ENCODE measurements at regions not wholly inside any gene's neighbourhood (a gene's known extent, or its start where the extent isn't known, plus 50 kb on each side); places are given as distances from the start of the nearest gene placed in this dataset.

DNA sequence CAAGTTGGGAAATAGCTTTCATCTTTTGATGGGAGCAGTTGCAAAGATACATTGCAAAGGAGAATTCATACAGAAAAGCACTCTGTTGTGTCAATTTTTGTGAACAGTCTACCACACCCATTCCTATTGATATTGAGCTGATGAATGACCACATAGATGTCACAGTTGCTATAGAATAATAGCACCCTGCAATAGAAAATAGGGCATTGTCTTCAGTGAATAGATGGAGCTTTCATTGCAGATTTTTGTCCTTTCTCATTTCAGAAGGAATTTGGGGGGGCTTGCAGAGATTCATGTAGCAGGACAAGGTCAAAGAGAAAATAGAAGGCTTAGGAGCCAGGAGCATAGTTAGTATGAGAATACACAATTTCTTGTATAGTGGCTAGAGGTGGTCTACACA is 237.9 kb downstream of the TMEM38B start:
- intact Hi-C loops (cut with micrococcal nuclease; ENCODE audit: unreplicated experiment) = no loop called here

DNA sequence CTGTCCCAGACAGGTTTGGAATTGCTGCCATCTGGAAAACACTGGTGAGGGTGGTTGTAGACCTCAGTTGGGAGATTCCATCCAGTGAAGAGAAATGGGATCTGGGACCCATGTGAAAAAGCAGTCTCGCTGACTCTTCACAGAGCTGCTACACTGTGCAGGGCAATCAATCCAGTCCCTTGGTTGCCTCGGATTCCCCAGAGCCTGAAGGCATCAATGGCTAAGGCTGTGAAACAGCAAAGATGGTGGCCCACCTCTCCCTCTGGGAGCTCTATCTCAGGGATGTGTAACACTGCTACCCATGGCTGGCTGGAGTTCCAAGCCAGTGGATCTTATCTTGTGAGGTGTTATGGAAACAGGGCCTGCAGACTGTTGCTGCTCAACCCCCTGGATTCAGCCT is 256.1 kb downstream of the TMEM38B start:
- no TSS peak for BruUV-seq (replicated peaks)
- TF ChIP-seq EZH2phosphoT487 (IDR thresholded peaks at IDR 0.05; ENCODE audit: borderline replicate concordance, low read depth, low read length) = no peak
- TF ChIP-seq, protein P1, sequence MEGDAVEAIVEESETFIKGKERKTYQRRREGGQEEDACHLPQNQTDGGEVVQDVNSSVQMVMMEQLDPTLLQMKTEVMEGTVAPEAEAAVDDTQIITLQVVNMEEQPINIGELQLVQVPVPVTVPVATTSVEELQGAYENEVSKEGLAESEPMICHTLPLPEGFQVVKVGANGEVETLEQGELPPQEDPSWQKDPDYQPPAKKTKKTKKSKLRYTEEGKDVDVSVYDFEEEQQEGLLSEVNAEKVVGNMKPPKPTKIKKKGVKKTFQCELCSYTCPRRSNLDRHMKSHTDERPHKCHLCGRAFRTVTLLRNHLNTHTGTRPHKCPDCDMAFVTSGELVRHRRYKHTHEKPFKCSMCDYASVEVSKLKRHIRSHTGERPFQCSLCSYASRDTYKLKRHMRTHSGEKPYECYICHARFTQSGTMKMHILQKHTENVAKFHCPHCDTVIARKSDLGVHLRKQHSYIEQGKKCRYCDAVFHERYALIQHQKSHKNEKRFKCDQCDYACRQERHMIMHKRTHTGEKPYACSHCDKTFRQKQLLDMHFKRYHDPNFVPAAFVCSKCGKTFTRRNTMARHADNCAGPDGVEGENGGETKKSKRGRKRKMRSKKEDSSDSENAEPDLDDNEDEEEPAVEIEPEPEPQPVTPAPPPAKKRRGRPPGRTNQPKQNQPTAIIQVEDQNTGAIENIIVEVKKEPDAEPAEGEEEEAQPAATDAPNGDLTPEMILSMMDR (conservative IDR thresholded peaks at IDR 0.05; ENCODE audit: low read length) = no peak
- intact Hi-C loops (cut with micrococcal nuclease; ENCODE audit: unreplicated experiment) = no loop called here
- no peak for DNase-seq (ENCODE audit: low spot score)
- Histone ChIP-seq H4K20me1 (ENCODE audit: insufficient read depth, low read length) (no peaks in the 10 kb centered on the region), H2AFZ (ENCODE audit: low read length) (no peak overlapping the region), H3K9me3 (ENCODE audit: low read length) (no peaks in the 10 kb centered on the region), H3K4me1 (ENCODE audit: insufficient read depth, low read length, poor library complexity, severe bottlenecking) (no peaks in the 10 kb centered on the region), H3K9me2 (ENCODE audit: insufficient read depth, low read length) (no peaks in the 10 kb centered on the region), H3K4me3 (ENCODE audit: low read depth, low read length, poor library complexity, severe bottlenecking) (no peak overlapping the region), H3K4me2 (ENCODE audit: low read length) (no peak overlapping the region), H3K27ac (ENCODE audit: low read depth, low read length, poor library complexity, severe bottlenecking) (no peak overlapping the region), H3K79me2 (ENCODE audit: insufficient read depth, low read depth, low read length) (no peaks in the 10 kb centered on the region), H3K36me3 (ENCODE audit: insufficient read depth, low read length) (no peaks in the 10 kb centered on the region)
- ChIA-PET POLR2A (no interaction called here), CTCF (ENCODE audit: unreplicated experiment) (no interaction called here)

More for the DNA sequence above, 237.9 kb downstream of the TMEM38B start:
- TF ChIP-seq, protein P1 (conservative IDR thresholded peaks at IDR 0.05; ENCODE audit: low read length) = no peak
- no peak for TF ChIP-seq EZH2phosphoT487 (IDR thresholded peaks at IDR 0.05; ENCODE audit: borderline replicate concordance, low read depth, low read length)
- no peaks in the 10 kb centered on the region for H3K9me3 ChIP-seq (ENCODE audit: low read length)
- H3K27ac ChIP-seq (ENCODE audit: low read depth, low read length, poor library complexity, severe bottlenecking) = no peak overlapping the region
- H3K4me2 ChIP-seq (ENCODE audit: low read length) = no peak overlapping the region
- ChIA-PET CTCF (ENCODE audit: unreplicated experiment) (no interaction called here), POLR2A (interaction anchor here (0.5 to 0.7 kb wide), 2 partner anchors 26 to 200 kb away, joined by 3 to 5 read pairs; no protein-coding TSS in a partner anchor)
- DNase-seq (ENCODE audit: low spot score) = no peak
- H3K9me2 ChIP-seq (ENCODE audit: insufficient read depth, low read length) = no peaks in the 10 kb centered on the region
- no peaks in the 10 kb centered on the region for H3K36me3 ChIP-seq (ENCODE audit: insufficient read depth, low read length)
- H2AFZ ChIP-seq (ENCODE audit: low read length) = no peak overlapping the region
- no peaks in the 10 kb centered on the region for H4K20me1 ChIP-seq (ENCODE audit: insufficient read depth, low read length)
- no peaks in the 10 kb centered on the region for H3K4me1 ChIP-seq (ENCODE audit: insufficient read depth, low read length, poor library complexity, severe bottlenecking)
- BruUV-seq (replicated peaks) = no TSS peak
- no peak overlapping the region for H3K4me3 ChIP-seq (ENCODE audit: low read depth, low read length, poor library complexity, severe bottlenecking)
- H3K79me2 ChIP-seq (ENCODE audit: insufficient read depth, low read depth, low read length) = no peaks in the 10 kb centered on the region

DNA sequence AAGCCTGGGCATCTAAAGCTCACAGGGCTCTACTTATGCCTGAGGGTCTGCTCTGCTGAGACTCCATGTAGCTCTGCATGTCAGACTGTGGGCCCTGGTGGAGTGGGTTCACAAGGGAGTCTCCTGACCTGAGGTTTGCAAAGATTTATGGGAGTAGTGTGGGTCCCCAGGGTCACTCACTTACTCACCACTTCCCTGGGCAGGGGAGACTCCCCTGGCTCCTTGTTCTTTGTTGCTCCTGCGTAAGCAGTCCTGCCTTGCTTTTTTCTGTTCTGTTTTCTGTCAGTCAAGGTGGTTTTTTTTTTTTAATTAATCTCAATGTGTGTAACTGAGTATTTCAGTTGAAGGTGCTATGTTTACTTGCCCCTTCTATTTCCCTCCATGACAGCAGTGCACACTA is 256.6 kb downstream of the TMEM38B start:
- Histone ChIP-seq H3K4me1 (ENCODE audit: insufficient read depth, low read length, poor library complexity, severe bottlenecking) (no peaks in the 10 kb centered on the region), H3K9me3 (ENCODE audit: low read length) (no peaks in the 10 kb centered on the region), H3K4me3 (ENCODE audit: low read depth, low read length, poor library complexity, severe bottlenecking) (no peak overlapping the region), H3K79me2 (ENCODE audit: insufficient read depth, low read depth, low read length) (no peaks in the 10 kb centered on the region), H3K27ac (ENCODE audit: low read depth, low read length, poor library complexity, severe bottlenecking) (no peak overlapping the region), H3K4me2 (ENCODE audit: low read length) (no peak overlapping the region), H4K20me1 (ENCODE audit: insufficient read depth, low read length) (no peaks in the 10 kb centered on the region), H3K9me2 (ENCODE audit: insufficient read depth, low read length) (no peaks in the 10 kb centered on the region), H3K36me3 (ENCODE audit: insufficient read depth, low read length) (no peaks in the 10 kb centered on the region), H2AFZ (ENCODE audit: low read length) (no peak overlapping the region)
- ChIA-PET CTCF (ENCODE audit: unreplicated experiment) (no interaction called here), POLR2A (no interaction called here)
- no peak for DNase-seq (ENCODE audit: low spot score)
- TF ChIP-seq EZH2phosphoT487 (IDR thresholded peaks at IDR 0.05; ENCODE audit: borderline replicate concordance, low read depth, low read length) = no peak
- TF ChIP-seq, protein P1 (conservative IDR thresholded peaks at IDR 0.05; ENCODE audit: low read length) = no peak
- intact Hi-C loops (cut with micrococcal nuclease; ENCODE audit: unreplicated experiment) = no loop called here
- BruUV-seq (replicated peaks) = no TSS peak
